ENCODE measurements at regions not wholly inside any gene's neighbourhood (a gene's known extent, or its start where the extent isn't known, plus 50 kb on each side); places are given as distances from the start of the nearest gene placed in this dataset.

DNA sequence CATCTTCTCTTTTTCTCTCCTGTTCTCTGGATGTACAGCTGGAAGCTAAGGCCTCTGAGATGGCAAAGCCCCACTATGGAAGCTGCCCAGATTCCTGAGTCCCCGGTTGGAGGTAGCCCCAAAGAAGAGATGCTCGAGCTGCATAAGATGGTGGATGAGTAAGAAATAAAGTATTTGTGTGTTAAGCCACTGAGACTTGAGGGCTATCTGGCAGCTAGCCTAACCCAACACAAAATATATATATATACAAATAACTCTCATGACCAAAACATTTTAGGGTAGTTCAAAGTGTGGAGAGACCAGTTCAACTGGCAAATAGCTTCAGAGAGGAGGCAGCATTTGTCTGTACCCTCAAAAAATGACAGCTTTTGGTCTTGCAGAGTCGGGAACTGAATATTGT is 72.4 kb upstream of the PDE1C start:
- no peak for DNase-seq
- H3K36me3 Mint-ChIP-seq (ENCODE audit: low read depth), result no peaks in the 10 kb centered on the region
- H3K27ac Mint-ChIP-seq, result no peak overlapping the region
- no peaks in the 10 kb centered on the region for H3K4me1 Mint-ChIP-seq (ENCODE audit: low read depth)
- H3K9me3 Mint-ChIP-seq (ENCODE audit: insufficient read depth), result no peaks in the 10 kb centered on the region
- ChIA-PET CTCF (no interaction called here), POLR2A (no interaction called here)
- no peak for ATAC-seq
- no peaks in the 10 kb centered on the region for H3K27me3 Mint-ChIP-seq (ENCODE audit: low read depth)
- no peak overlapping the region for H3K4me3 Mint-ChIP-seq

DNA sequence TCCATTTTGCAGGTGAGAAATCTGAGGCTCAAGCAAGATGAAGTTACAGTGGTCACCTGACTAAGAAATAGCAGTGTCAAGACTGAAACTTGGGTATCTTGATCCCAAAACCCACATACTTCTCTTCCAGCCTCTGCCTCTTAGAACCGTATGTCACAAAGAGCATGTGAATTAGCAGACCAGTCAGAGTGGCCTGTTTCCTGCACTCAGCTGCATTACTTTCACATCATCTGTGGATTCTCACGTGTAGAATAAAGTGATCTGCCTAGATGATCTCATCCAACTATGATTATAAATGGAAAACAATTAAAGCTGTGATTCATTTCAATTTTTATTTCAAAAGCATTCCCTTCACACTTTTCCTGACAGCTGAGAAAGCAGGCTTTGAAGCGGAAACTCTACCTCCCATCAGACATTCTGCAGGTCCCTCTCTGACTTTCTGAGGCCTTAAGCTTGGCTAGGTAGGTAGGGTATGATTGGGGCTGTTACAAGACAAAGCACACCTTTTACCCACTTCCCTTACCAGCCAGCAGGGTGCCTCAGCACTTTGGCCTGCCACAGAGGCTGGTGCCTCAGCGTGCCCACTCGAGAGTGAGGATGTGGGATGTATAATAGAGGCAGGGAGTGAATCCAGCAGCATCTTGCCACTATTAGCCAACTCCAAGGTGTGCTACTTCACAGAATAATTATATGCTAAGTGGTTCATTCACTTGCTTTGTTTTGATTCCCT is 70.2 kb upstream of the PDE1C start:
- ATAC-seq (no peak), DNase-seq (no peak)
- Mint-ChIP-seq H3K36me3 (ENCODE audit: low read depth) (no peaks in the 10 kb centered on the region), H3K4me1 (ENCODE audit: low read depth) (no peaks in the 10 kb centered on the region), H3K27ac (no peak overlapping the region), H3K4me3 (no peak overlapping the region), H3K9me3 (ENCODE audit: insufficient read depth) (no peaks in the 10 kb centered on the region), H3K27me3 (ENCODE audit: low read depth) (no peaks in the 10 kb centered on the region)
- ChIA-PET POLR2A (no interaction called here), CTCF (no interaction called here)

DNA sequence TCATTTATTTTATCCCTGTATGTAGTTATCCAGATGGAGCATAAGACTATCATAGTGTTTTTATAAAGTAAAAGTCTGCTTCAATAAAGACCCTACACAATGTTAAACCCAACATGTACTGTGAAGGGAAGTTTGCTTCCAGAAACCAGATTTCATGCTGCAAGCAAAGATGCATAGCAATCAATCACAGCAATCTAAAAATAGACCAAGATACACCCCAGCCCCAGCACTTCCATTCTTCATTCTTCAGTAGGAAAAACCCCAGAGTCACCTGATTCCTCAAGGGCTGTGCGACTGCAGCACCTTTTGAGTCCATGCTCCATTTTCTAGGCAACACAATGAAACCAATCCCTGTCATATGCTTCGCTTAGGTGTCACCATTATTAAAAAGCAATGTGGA is 66.9 kb upstream of the PDE1C start:
- DNase-seq, result no peak
- ChIA-PET CTCF (no interaction called here), POLR2A (no interaction called here)
- H3K36me3 Mint-ChIP-seq (ENCODE audit: low read depth), result no peaks in the 10 kb centered on the region
- no peak for ATAC-seq
- H3K9me3 Mint-ChIP-seq (ENCODE audit: insufficient read depth), result peaks cover 14% of the 10 kb centered on the region
- H3K27ac Mint-ChIP-seq, result no peak overlapping the region
- H3K4me3 Mint-ChIP-seq, result no peak overlapping the region
- H3K27me3 Mint-ChIP-seq (ENCODE audit: low read depth), result no peaks in the 10 kb centered on the region
- H3K4me1 Mint-ChIP-seq (ENCODE audit: low read depth), result no peaks in the 10 kb centered on the region

DNA sequence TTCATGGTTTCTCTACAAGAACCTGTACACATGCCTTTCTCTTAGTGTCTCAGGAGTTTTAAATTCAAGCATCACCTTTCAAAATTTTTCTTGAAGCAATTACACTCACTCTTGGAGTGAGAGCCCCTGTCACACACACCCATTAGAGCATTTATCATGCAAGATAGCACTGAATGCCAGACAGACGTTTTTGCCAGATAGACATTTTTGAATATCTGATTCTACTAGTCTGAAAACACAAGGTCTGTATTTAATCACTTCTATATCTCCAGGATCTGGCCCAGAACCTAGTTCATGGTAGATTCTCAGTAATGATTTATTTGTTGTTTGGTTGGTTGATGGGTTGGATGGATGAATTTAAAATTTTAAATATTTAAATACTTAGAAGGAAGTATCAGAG is 60.9 kb upstream of the PDE1C start:
- Mint-ChIP-seq H3K4me1 (ENCODE audit: low read depth) (no peaks in the 10 kb centered on the region), H3K36me3 (ENCODE audit: low read depth) (no peaks in the 10 kb centered on the region), H3K4me3 (no peak overlapping the region), H3K9me3 (ENCODE audit: insufficient read depth) (peaks cover 14% of the 10 kb centered on the region), H3K27me3 (ENCODE audit: low read depth) (no peaks in the 10 kb centered on the region), H3K27ac (no peak overlapping the region)
- DNase-seq (no peak), ATAC-seq (no peak)
- POLR2A ChIA-PET, result no interaction called here
- CTCF ChIA-PET, result no interaction called here

DNA sequence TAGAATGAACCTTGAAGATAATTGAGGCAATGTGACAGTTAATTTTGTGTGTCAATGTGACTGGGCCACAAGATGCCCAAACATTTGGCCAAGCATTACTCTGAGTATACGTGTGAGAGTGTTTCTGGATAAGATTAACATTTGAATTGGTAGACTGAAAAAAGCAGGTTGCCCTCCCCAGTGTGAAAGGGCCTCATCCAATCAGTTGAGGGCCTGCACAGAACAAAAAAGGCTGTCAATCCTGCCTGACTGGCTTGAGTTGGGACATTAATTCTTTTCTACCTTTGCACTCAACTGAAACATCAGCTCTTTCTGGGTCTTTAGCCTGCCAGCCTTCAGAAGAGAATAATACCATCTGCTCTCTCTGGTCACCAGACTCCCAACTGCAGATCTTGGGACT is 56.6 kb upstream of the PDE1C start:
- ChIA-PET CTCF (no interaction called here), POLR2A (no interaction called here)
- Mint-ChIP-seq H3K27me3 (ENCODE audit: low read depth) (no peaks in the 10 kb centered on the region), H3K4me1 (ENCODE audit: low read depth) (no peaks in the 10 kb centered on the region), H3K27ac (no peak overlapping the region), H3K4me3 (no peak overlapping the region), H3K9me3 (ENCODE audit: insufficient read depth) (no peaks in the 10 kb centered on the region), H3K36me3 (ENCODE audit: low read depth) (no peaks in the 10 kb centered on the region)
- DNase-seq (no peak), ATAC-seq (no peak)
